IPS-20b (cell line): ENCODE measurements at regions not wholly inside any gene's neighbourhood (a gene's known extent, or its start where the extent isn't known, plus 50 kb on each side); places are given as distances from the start of the nearest gene placed in this dataset.
A peak's percentile ranks its signal among the peaks of the same experiment; 100 is the strongest.
"Not testable (repeated sequence)": the region's sequence is repeated elsewhere in the genome, so short reads cannot be mapped to it uniquely, and the experiment has no call there.

ENCODE experiments used
- H3K27ac ChIP-seq: one replicate; pipeline ENCODE4 v1.5.1; 2013; ENCODE audit warnings: low read length
- H3K27me3 ChIP-seq: 2 replicates; pipeline ENCODE4 v1.6.1; 2013; ENCODE audit warnings: mild to moderate bottlenecking, low read length, inconsistent platforms; ENCODE audit not compliant: insufficient read depth
- H3K36me3 ChIP-seq: 2 replicates; pipeline ENCODE4 v1.6.1; 2013; ENCODE audit warnings: low read depth, mild to moderate bottlenecking, inconsistent platforms, low read length, moderate library complexity; ENCODE audit not compliant: insufficient read depth
- H3K4me1 ChIP-seq: 2 replicates; pipeline ENCODE4 v1.6.1; 2013; ENCODE audit warnings: mild to moderate bottlenecking, control low read depth, inconsistent platforms, low read length, moderate library complexity; ENCODE audit not compliant: insufficient read depth
- H3K4me3 ChIP-seq: 2 replicates; pipeline ENCODE4 v1.5.1; 2013; ENCODE audit warnings: mild to moderate bottlenecking, low read length, inconsistent platforms
- H3K9ac ChIP-seq: 2 replicates; pipeline ENCODE4 v1.6.1; 2013; ENCODE audit warnings: low read depth, mild to moderate bottlenecking, inconsistent platforms, low read length, moderate library complexity
- H3K9me3 ChIP-seq: 2 replicates; pipeline ENCODE4 v1.6.1; 2013; ENCODE audit warnings: mild to moderate bottlenecking, low read depth, low read length, inconsistent platforms; ENCODE audit not compliant: insufficient read depth

GRCh38 chr11:50088231-50088630 lies 55.6 kb downstream of the OR4C45 start:
- Histone ChIP-seq H3K4me1 (no peaks in the 10 kb centered on the region), H3K36me3 (no peaks in the 10 kb centered on the region), H3K27ac (no peak overlapping the region), H3K27me3 (no peaks in the 10 kb centered on the region), H3K4me3 (no peak overlapping the region), H3K9me3 (peaks cover 81% of the 10 kb centered on the region), H3K9ac (no peak overlapping the region)

- Histone ChIP-seq H3K4me3 (no peak overlapping the region), H3K9me3 (peaks cover 81% of the 10 kb centered on the region), H3K4me1 (no peaks in the 10 kb centered on the region), H3K27me3 (no peaks in the 10 kb centered on the region), H3K36me3 (no peaks in the 10 kb centered on the region), H3K27ac (no peak overlapping the region), H3K9ac (no peak overlapping the region)
Observed at GRCh38 chr11:50098186-50098725, 65.6 kb downstream of the OR4C45 start.

DNA sequence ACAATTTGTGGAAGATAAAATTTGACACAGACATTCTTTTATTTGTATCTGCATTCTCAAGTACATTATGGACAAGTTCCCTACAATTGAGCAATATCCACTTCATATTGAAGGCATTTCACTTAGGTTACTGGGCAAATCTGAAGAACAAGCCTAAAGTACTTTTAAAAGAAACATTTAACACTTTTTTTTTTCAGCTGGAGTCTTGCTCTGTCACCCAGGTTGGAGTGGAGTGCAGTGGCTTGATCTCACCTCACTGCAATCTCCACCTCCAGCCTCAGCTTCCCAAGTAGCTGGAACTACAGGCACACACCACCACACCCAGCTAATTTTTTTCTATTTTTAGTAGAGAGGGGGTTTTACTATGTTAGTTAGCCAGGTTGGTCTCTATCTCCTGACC lies 70.2 kb downstream of the OR4C45 start:
- Histone ChIP-seq H3K9ac (no peak overlapping the region), H3K27me3 (no peaks in the 10 kb centered on the region), H3K9me3 (peaks cover 88% of the 10 kb centered on the region), H3K36me3 (no peaks in the 10 kb centered on the region), H3K4me1 (no peaks in the 10 kb centered on the region), H3K4me3 (no peak overlapping the region), H3K27ac (no peak overlapping the region)

DNA sequence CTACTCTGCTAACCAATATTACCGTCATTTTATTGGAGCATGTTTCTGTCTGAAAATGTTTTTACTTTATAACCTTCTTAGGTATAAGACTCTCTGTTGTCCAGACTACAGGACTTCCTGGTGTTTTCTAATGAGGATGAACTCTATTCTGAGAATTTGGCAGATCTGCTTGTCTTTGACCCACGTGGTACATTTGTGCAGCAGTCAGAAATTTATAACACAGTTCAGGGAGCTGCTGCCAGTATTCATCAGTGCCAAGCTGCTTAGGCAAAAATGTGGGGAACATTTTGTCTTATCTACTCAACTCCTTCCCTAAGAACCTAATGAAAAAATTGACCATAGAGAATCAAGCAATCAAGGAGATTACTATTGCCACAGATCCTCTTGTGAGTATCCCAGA lies 108.0 kb downstream of the OR4C45 start:
- H3K9ac ChIP-seq, H3K27me3 ChIP-seq, H3K27ac ChIP-seq, H3K36me3 ChIP-seq, H3K4me3 ChIP-seq, H3K4me1 ChIP-seq: not testable (repeated sequence)
- peaks cover 76% of the 10 kb centered on the region for H3K9me3 ChIP-seq

- H3K4me1 ChIP-seq, H3K36me3 ChIP-seq, H3K27ac ChIP-seq, H3K9ac ChIP-seq, H3K4me3 ChIP-seq, H3K27me3 ChIP-seq: not testable (repeated sequence)
- H3K9me3 ChIP-seq = peaks cover 86% of the 10 kb centered on the region
Observed at GRCh38 chr11:50146308-50146707, 113.6 kb downstream of the OR4C45 start.

DNA sequence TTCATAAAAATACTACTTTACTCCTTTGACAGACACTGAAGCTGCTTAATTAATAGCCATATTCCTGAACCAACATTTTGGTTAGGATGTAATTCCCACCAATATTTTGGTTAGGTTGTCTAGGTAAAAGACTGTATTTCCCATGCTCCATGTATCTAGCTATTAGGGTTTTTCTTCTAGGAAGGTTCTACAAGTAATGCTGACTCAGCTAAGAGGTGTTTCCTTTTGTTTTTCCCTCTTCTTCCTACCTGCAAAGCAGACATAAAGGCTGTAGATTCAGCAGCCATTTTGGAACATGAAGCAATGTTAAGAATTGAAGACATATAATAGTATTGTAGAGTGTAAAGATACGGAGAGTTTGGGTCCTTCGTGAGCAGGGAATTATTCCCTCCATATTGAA lies 115.3 kb downstream of the OR4C45 start:
- H3K9me3 ChIP-seq = peaks cover 79% of the 10 kb centered on the region
- H3K9ac ChIP-seq, H3K27ac ChIP-seq, H3K4me3 ChIP-seq, H3K36me3 ChIP-seq, H3K4me1 ChIP-seq, H3K27me3 ChIP-seq: not testable (repeated sequence)

DNA sequence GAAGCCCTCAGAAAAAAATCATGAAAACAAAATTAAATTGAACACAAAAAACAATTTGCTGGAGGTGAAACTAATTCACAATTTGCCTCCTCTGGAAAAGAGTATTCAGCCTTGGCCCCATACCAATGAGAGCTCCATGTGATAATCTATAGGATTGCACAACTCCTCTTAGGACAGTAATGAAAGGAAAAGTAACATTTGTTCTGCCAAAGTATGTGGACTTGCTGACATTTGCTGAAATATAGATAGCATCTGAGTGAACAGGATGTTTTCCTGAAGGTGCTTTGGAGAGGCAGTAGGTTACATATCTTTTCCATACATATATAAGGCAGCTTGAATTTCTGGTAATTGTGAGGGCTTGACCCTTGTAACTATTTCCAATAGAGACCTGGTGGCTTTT lies 122.8 kb downstream of the OR4C45 start:
- Histone ChIP-seq H3K27me3 (no peaks in the 10 kb centered on the region), H3K9me3 (peaks cover 63% of the 10 kb centered on the region), H3K4me1 (no peaks in the 10 kb centered on the region), H3K9ac (no peak overlapping the region), H3K36me3 (no peaks in the 10 kb centered on the region), H3K4me3 (no peak overlapping the region), H3K27ac (no peak overlapping the region)

GRCh38 chr11:50164050-50164449 lies 131.4 kb downstream of the OR4C45 start:
- no peaks in the 10 kb centered on the region for H3K4me1 ChIP-seq
- no peaks in the 10 kb centered on the region for H3K36me3 ChIP-seq
- no peak overlapping the region for H3K9ac ChIP-seq
- no peak overlapping the region for H3K27ac ChIP-seq
- H3K27me3 ChIP-seq = no peaks in the 10 kb centered on the region
- H3K9me3 ChIP-seq = peaks cover 98% of the 10 kb centered on the region
- H3K4me3 ChIP-seq = no peak overlapping the region

DNA sequence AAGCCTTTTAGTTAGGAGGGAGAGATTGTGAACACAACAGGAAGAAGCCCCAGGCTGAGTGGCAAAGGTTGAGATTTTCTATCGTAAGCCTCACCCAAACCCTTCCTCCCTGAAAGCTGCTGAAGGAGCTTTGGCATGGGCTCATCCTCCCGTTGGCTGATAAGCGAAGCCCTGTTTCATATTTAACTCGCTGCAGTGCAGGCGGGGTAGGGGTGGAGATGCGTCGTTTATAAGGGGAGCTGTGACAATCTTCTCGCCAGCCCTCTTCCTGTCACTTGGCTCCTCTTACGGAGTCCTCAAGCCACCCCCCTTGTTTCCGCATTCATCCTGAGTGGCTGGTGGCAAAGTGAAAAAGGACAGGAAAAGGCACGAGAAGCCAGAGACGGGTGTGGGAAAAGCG lies 137.0 kb downstream of the OR4C45 start:
- Histone ChIP-seq H3K9me3 (peaks cover 92% of the 10 kb centered on the region), H3K27ac (no peak overlapping the region), H3K4me1 (no peaks in the 10 kb centered on the region), H3K4me3 (no peak overlapping the region), H3K36me3 (no peaks in the 10 kb centered on the region), H3K9ac (no peak overlapping the region), H3K27me3 (no peaks in the 10 kb centered on the region)

DNA sequence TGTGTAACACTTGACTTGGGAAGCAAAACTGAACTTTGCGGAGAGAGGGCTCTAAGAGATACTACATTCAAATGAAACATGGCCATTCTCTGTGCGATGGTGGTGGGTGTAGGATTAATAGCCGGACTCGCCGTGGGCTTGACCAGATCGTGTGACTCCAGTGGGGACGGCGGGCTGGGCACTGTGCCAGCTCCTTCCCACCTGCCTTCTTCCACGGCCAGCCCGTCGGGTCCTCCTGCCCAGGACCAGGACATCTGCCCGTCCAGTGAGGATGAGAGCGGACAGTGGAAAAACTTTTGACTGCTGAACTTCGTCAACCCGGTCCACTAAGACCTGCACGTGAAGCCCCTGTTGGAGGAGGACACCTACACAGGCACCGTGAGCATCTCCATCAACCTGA lies 137.4 kb downstream of the OR4C45 start:
- Histone ChIP-seq H3K9me3 (peaks cover 91% of the 10 kb centered on the region), H3K27ac (no peak overlapping the region), H3K36me3 (no peaks in the 10 kb centered on the region), H3K4me1 (no peaks in the 10 kb centered on the region), H3K27me3 (no peaks in the 10 kb centered on the region), H3K4me3 (no peak overlapping the region), H3K9ac (no peak overlapping the region)

DNA sequence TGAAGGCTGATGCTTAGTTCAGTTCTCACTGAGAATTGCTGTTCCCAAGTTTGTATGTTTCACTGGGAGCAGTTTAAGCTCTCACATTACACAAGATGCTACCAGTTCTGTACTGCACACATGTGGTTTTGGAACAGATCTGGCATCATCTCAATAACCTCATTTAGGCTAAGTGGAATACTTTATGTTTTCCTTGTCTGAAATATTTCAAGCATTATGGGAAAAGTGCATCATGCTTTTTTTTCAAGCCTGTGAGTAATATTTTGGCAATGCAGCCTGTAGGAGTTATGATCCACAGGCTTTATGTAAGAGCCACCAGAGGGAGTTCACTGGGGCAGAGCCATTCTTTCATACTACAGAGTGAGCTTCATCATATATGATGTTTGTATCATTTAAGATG lies 141.5 kb downstream of the OR4C45 start:
- Histone ChIP-seq H3K4me1 (no peaks in the 10 kb centered on the region), H3K9me3 (peaks cover 67% of the 10 kb centered on the region), H3K27me3 (no peaks in the 10 kb centered on the region), H3K27ac (no peak overlapping the region), H3K36me3 (no peaks in the 10 kb centered on the region), H3K4me3 (peak overlapping the region; percentile 22; the same call in 1 of the 2 replicates), H3K9ac (no peak overlapping the region)

GRCh38 chr11:50174975-50175374 lies 142.3 kb downstream of the OR4C45 start:
- Histone ChIP-seq H3K27ac (no peak overlapping the region), H3K9ac (no peak overlapping the region), H3K27me3 (no peaks in the 10 kb centered on the region), H3K9me3 (peaks cover 63% of the 10 kb centered on the region), H3K4me1 (no peaks in the 10 kb centered on the region), H3K4me3 (no peak overlapping the region), H3K36me3 (no peaks in the 10 kb centered on the region)

DNA sequence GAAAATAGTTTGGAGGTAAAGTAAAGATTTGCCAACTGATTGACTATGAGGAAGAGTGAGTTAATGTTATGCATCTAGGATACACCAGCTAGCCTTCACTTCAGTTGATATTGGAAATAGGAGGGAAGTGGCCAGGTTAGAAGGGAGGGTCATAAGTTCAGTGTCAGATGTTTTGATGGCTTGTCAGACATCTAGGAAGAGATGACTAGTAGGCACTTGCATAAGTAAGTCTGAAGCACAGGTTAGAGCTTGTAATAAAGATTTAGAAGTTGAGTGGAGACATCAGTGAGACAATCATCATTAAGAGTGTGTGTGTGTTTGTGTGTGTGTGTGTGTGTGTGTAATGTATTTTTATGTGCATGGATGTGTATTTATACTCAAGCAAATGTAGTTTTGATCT lies 146.1 kb downstream of the OR4C45 start:
- no peaks in the 10 kb centered on the region for H3K27me3 ChIP-seq
- H3K4me3 ChIP-seq = no peak overlapping the region
- H3K9ac ChIP-seq = no peak overlapping the region
- H3K27ac ChIP-seq = no peak overlapping the region
- no peaks in the 10 kb centered on the region for H3K36me3 ChIP-seq
- peaks cover 54% of the 10 kb centered on the region for H3K9me3 ChIP-seq
- no peaks in the 10 kb centered on the region for H3K4me1 ChIP-seq
